H4 (cell line): ENCODE measurements at regions not wholly inside any gene's neighbourhood (a gene's known extent, or its start where the extent isn't known, plus 50 kb on each side); places are given as distances from the start of the nearest gene placed in this dataset.
"Not testable (repeated sequence)": the region's sequence is repeated elsewhere in the genome, so short reads cannot be mapped to it uniquely, and the experiment has no call there.

ENCODE experiments used
- DNase-seq: peaks from one replicate; pipeline ENCODE4 v3.0.0-alpha.2; 2015; ENCODE audit warnings: low spot score

DNA sequence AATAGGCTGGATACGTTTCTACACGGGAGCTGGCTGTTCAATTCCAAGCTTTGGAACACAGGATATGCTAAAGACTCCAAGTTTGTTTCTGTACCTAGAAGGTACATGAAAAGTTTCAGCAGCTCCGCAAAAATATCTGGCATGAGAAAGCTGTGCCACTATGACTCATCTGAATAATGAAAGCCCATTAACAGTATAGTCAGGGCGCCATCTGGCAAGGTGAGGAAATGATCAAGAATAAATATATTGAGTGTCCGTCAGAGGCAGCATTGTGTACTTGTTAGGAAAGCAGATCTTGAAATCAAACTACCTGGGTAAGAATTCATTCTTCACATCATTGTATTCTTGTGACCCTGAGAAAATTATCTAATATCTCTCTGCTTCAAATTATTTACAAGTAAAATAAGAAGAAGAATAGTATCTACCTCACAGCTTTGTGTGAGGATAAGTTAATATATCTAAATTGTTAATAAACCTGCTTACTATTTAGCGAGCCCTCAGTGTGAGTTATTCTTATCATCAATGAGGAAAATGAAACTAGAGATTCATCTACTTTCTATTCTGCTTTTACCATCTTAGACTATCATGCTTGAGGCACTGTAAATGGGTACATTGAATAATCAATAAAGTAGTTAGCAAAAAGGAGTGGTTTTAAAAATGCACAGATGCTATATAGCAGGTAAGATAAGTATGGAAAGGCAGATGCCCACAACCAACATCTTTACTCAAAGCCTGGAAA lies 53.5 kb downstream of the FSCB start:
- DNase-seq, result peak; percentile 66

DNA sequence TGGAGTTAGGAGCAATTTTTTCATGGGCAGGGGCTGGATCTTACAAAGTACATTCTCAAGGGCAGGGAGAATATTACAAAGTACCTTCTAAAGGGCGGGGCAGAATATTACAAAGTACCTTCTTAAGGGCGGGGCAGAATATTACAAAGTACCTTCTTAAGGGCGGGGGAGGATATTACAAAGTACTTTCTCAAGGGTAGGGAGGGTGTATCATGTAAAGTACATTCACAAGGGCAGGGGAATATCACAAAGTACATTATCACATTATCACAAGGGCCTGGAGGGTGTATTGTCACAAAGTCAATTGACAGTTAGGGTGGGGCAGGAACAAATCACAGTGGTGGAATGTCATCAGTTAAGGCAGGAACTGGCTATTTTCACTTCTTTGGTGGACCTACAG lies 56.9 kb downstream of the FSCB start:
- DNase-seq, result not testable (repeated sequence)

DNA sequence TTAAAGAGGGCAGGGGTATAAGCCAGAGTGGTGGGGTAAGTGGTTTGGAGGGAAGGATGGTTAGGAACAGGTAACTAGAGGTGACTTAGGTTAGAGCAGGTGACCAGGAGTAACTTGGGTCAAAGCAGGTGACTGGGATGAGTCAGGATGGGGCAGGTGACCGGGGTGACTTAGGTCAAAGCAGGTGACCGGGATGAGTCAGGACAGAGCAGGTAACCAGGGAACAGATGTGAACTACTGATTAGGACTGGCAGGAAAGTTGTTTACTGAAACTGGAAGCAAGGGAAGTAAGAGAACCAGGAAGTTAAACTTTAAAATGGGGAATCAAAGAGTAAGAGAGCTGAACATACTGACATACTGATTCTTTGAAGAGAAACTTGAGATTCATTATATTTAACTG lies 57.4 kb downstream of the FSCB start:
- DNase-seq, result no peak

DNA sequence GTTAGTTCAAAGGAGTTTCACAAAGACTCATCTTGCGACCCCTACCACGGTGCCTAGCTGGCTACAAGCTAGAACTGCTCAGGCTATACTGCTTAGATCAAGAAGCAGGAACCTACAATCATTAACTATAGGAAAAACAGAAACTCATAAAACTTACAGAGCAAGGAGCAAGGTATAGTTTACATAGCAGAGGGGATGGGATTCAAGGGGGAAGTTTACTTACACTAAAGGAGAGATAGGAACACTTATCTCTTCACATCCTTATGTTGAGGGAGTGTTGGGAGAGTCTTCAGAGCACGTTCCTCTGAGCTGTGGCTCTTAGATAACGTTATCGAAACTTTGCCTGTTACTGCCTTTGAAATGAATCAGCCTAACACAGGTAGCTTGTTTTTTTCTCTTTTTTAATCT lies 58.1 kb downstream of the FSCB start:
- DNase-seq, result no peak

DNA sequence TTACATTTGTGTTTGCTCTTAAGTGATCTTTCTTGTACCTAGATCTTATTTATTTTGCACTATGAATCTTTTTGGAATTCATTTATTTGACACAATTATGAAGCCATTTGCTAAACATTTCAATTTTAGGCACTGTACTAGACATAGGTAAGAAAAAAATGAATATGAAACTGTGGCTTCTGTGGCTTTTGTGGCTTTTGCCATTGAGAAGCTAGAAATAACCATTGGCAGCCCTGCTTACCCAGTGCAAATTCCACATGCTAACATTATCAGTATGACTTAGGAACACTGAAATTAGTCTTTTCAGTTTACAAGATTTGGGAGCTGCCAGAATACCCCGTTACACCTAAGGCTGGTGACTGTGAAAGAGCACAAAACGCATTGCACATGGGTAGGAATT lies 60.1 kb downstream of the FSCB start:
- DNase-seq, result no peak

DNA sequence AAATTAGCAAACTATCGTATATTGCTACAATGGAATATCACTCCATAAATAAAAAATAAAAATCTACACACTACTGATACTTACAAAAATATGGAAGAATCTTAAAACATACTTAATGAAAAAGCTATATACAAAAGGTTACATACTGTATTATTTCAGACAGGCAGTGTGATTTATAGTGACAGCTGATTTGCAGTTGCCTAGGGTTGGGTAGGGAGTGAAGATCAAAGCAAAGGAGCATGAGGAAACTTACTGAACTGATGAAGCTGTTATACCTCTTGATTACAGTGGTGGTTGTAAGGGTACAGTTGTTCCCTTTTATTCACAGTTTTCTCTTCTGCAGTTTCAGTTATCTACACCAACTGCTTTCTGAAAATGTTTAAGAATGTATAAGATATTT lies 62.6 kb downstream of the FSCB start:
- no peak for DNase-seq

DNA sequence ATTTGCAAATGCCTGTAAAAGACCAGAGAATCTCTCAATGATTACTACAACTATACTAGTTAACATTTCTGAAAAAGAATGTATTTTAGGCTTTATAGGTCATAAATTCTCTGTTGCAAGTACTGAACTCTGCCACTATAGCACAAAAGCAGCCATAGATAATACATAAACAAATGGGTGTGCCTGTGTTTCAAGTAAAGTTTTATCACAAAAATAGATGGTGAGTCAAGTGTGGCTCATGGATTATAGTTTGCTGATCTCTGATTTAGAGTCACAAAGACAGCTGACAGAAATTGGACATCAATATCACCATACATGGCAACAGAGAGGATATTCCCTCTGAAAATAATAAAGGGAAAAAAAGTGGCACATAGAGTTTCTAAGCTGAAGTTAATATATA lies 68.1 kb downstream of the FSCB start:
- DNase-seq, result no peak

DNA sequence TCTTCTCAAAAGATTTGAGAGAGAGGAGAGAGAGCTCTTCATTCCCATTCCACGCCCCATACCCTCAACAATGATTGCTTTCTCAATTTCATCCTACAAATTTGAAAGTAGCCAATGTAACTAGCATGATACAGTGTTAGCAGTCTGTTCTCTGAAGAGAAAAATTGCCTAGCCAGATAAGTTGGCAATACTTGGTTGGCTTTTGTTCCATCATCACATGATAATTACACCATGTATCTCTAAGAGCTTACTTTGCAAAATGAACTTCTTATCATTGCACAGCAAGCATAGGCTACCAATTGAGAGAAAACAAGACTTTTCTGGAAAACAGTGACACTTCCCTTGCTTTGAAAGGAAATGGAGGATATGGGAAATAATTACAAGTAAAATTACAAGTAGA lies 68.9 kb downstream of the FSCB start:
- no peak for DNase-seq

DNA sequence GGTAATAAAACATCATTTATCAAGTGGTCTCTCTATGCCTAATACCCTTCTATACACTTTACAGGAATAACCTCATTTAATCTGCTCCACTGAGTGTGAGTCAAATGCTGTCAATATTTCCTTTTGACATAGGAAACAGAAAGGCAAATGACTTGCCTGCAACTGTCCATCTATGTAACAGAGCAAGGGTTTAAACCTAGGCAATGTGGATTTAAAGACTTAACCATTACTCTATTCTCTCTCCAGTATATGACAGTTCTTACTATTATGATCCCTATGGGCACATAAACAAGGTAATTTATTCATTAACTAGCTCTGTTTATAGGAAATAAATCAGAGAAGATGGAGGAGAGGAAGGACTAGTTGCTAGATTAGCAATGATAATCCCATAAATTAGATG lies 70.6 kb downstream of the FSCB start:
- no peak for DNase-seq

DNA sequence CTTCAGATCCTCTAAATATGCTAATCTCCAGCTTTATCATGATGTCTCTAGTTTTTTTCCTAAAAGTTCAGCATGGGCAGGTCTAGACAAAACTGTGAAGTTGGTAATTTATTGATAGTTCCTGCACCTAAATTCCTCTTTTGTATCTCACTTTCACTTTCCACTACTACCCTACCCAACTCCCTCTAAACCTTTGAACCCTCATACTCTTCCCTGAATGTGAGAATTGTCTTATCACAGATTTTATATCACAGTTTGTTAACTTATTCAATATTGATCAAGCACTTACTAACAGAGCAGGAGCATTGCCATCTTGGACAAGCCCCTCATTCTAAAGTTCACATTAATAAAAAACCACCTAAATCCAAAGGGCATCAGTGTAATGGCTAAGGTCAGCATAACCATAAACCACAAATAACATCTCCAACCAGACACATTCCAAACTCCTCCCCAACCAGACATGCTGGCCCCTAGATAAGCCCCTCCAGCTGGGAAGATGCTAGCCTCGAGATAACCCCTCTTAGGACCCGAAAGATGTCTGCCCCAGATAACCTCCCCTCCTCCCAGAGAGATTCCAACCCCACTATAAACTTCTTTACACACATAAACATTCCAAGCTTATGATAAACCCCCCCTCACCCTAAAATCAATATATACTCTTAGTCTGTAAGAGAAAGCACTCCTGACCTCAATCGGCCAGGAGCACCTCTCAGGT lies 78.7 kb downstream of the FSCB start:
- no peak for DNase-seq

DNA sequence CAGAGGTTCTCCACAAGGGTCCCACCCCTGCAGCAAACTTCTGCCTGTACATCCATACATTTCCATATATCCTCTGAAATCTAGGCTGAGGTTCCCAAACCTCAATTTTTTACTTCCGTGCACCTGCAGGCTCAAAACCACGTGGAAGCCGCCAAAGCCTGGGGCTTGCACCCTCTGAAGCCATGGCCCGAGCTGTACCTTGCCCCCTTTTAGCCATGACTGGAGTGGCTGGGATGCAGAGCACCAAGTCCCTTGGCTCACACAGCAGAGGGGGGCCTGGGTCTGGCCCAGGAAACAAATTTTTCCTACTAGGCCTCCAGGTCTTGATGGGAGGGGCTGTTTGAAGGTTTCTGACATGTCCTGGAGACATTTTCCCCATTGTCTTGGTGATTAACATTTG lies 84.4 kb downstream of the FSCB start:
- no peak for DNase-seq

DNA sequence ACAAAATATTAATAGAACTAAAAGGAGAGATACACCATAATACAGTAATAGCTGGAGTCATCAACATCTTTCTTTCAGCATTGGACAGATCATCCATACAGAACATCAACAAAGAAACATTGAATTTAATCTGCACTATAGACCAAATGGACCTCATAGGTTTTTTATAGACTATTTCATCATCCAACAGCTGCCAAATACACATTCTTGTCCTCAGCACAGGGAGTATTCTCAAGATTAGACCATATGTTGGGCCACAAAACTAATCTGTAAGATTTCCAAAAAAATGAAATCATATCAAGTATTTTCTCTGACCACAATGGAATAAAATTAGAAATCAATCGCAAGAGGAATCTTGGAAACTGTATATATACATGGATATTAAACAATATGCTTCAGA lies 86.9 kb downstream of the FSCB start:
- DNase-seq, result no peak

DNA sequence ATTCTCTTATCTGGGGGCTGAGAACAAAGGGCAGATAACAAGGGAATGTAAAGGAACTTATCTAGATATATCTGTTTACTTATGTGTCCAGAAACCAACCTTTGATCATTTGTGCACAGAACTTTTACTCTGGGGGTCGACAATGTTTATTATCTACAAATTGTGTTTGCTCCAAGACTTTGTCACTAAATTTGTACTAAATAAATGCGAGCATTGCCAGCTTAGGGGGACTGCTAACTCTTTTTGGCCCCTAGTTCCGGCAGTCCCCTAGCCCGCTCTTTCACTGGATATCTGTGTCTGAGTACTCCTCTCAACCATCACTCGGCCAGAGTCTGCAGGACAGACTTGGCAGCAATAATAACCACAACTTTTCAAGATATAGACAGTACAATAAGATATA lies 88.2 kb downstream of the FSCB start:
- DNase-seq, result no peak

DNA sequence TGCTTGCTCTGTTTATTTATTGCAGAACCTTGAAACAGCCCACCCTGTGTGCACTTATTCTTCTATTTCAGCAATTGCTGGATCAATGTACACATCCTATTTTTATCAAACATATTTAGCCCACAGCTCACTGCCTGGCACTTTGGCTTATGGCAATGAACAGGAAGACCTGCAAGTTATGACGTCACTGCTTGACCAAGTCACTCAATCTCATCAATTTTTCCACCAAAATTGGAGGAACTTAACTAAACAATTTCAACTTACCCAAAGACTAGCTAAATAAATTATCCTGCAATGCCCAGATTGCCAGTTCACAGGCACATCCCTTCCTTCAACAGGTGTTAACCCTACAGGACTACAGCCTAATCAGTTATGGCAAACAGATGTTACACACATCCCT lies 89.3 kb downstream of the FSCB start:
- DNase-seq, result no peak

DNA sequence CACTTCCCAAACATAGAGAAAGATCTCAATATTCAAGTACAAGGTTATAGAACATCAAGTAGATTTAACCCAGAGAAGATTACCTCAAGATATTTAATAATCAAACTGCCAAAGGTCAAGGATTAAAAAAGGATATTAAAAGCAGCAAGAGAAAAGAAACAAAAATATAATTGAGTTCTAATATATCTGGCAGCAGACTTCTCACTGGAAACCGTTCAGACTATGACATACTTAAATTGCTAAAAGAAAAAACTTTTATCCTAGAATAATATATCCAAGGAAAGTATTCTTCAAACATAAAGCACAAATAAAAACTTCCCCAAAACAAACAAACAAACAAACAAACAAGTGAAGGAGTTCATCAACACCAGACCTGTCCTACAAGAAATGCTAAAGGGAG lies 92.4 kb downstream of the FSCB start:
- no peak for DNase-seq

DNA sequence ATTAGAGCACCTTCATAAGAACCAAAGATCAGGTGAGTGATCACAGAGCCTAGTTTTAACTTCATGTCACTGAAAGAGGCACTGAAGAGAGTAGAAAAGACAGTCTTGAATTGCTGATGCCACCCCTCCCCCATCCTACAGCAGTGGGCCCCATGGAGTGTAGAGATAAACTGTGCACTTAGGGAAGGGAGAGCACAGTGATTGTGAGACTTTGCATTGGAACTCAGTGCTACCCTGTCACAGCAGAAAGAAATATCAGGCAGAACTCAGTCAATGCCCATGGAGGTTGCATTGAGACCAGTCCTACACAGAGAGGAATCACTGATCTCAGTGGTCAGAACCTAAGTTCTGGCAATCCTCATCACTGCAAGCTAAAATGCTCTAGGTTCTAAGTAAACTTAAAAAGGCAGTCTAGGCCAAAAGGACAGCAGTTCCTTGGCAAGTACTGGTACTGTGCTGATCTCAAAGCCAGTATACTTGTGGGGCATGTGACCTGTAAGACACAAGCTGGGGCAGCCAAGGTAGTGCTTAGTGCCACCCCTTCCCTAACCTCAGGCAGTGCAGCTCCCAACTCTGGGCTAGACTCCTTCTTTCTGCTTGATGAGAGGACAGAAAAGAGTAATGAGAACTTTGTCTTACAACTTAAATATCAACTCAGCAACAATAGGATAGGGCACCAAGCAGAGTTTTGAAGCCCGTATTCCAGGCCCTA lies 94.1 kb downstream of the FSCB start:
- DNase-seq, result no peak

DNA sequence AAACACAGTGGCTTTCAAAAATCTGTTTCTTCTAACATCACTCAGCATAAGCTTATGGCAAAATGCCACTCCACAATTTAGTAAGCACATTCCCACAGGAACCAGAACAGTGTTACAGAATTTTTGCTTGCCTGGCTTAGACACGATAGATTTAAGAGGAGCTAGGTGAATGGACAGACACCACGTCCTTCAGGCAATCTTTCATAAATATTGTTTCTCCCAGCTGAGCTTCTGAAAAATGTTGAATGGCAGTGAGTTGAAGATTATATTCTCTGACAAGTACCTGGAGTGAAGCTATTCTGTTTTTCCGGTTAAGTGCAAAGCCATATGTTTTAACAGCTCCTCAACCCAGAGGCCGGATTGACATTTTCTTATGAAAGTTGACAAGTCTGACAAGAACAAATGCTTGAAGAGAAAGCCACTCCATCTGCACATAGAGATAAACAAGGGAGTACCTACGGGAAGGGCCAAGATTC lies 102.0 kb downstream of the FSCB start:
- peak; percentile 16 for DNase-seq

DNA sequence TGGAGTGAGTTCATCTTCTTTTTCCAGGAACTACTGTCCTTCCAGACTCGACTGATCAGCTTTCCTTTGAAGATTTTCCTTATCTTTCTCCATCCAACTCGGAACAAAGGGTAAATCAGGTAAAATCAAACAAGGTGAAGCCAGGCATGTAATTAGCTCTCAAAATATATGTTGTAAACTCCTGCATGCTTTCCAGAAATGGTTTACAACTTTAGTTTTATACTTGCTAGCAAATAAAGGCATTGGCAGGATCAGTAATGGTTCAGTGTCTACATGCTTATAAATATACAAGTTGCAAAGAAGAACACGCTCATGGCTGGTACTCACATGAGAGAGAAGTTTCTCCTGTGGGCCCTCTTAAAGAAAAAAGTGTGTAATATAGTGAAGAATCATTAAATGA lies 102.5 kb downstream of the FSCB start:
- no peak for DNase-seq

DNA sequence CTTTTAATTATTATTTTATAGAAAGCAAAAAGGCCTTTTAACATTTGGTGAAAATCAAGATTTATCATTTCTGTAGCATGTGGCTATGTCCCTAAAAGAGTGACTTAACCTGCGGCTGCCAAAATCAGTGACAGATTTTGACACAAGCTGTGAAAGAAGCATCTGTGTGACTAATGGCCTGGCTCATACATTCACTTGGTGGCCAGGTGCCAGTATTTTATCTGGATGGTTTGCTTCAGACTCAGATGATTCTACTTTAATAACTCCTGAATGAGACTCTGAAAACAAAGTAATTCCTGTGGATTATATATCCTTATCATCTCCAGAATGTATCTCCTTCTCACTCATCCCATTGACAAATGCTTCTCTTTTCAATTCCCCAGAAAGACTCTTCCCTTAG lies 103.0 kb downstream of the FSCB start:
- DNase-seq, result no peak

DNA sequence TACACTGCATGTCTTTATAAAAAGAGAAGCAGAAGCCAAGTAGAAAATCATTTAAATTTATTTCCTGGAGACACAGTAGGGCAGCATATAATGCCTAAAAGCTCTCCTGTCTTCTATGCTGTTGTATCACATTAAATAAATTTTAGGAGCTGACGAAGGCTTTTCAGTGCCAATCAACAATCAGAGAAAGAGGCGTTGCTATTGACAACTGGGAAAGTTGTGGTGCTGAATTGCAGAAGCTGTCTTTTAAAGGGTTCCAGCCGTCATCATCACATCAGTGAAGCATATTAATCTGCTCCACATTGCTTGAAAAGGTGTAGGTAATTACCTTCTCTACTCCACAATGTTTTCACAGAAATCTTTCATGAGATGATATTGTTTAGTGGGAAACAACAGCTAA lies 103.9 kb downstream of the FSCB start:
- no peak for DNase-seq

DNA sequence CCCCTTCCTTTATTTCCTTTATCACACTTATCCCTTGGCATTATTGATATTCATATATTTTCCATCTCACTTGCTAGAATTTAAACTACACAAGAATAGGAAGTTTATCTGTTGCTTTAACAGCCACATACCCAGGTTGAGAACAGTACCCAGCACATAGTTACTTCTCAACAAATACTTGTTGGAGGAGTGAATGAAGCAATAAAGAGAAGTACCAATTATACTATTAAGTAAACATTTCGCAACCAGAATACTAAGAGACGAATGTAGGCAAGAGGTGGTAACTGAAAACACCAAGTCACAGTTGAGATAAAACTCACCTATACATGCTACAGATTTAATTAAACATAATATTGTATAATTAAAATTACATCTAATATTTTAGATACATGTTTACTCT lies 110.9 kb downstream of the FSCB start:
- DNase-seq, result no peak

DNA sequence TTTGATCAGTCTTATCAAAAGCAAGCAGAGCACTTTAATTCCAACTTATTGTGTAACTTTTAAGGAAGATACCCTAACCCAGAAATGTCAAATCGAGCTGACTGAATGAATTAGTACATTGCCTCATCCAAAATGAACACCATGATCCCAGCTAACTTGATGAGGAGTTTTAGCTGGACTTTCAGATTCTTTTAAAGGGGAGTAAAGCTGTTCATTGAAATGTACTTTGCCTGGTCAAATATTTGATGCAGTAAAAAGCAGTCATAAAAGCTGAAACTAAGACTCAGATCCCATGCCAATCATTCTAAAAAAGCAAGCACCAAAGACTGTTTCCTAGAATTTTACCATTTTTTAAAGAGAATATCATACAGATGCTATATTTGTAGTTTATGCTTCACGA lies 114.1 kb downstream of the FSCB start:
- DNase-seq, result no peak

DNA sequence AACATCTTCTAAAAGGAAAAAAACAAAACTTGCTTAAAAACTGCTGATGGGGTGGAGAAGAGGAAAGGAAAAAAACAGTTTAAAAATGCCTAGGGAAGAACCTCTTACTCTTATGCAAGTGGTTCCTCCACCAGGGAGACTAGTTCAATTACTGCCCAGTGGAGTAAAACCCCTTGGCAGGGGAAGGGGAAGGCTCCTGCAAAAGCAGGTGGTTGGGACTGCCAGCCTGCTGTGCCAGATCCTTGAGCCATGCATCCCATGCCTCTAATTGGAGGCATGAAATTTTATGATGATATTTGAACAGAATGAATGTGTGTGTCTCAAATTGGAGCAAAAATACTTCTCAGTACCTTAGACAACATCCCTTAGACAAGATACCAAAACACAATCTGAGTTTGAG lies 118.8 kb downstream of the FSCB start:
- DNase-seq, result no peak
